ENCODE measurements at regions not wholly inside any gene's neighbourhood (a gene's known extent, or its start where the extent isn't known, plus 50 kb on each side); places are given as distances from the start of the nearest gene placed in this dataset.

DNA sequence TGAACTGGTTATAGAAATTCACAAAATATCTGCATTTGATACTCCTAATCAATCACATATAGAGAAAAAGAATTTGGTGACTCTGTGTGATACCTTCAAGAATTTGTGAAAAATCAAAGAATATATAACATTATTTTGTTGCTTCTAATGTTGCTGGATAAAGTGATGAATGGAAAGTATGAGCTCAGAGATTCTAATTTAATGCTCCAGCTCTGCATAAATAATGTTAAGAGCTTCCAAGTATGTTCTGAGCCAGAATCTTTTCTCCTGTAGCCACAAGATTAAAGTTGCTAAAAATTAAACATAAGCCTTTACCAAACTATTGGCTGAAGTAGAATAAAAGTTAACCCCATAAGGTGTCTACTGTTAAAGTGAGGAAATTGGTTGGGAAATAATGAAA, 294.7 kb upstream of the CT83 start:
- Histone ChIP-seq H3K18ac (ENCODE audit: extremely low read depth, low read length) (no peak overlapping the region), H2AK5ac (ENCODE audit: low read depth, low read length) (no peak overlapping the region), H4K20me1 (replicated peaks in 1 of 2; ENCODE audit: control insufficient read depth in 1 of 2, insufficient read depth in 2 of 2, low read length in 2 of 2) (no peaks in the 10 kb centered on the region), H3K79me1 (ENCODE audit: low read depth, low read length) (no peaks in the 10 kb centered on the region), H2AFZ (ENCODE audit: low read length) (no peak overlapping the region), H3K23me2 (ENCODE audit: low read depth, low read length) (no peaks in the 10 kb centered on the region), H4K5ac (ENCODE audit: insufficient read length, low read depth, low read length) (no peak overlapping the region), H2BK12ac (ENCODE audit: low read depth, low read length) (no peak overlapping the region), H3K4me1 (replicated peaks in 1 of 4; ENCODE audit: control insufficient read depth in 3 of 4, insufficient read depth in 4 of 4, low read length in 3 of 4) (no peaks in the 10 kb centered on the region), H3K4me2 (ENCODE audit: insufficient read depth in 1 of 2, low read depth in 2 of 2, low read length in 2 of 2) (no peak overlapping the region), H3K36me3 (ENCODE audit: control insufficient read depth in 2 of 4, insufficient read depth in 4 of 4, low read length in 3 of 4) (no peaks in the 10 kb centered on the region), H3K4me3 (ENCODE audit: extremely low read depth in 1 of 4, insufficient read depth in 2 of 4, low read depth in 3 of 4, low read length in 4 of 4) (no peak overlapping the region), H4K91ac (replicated peaks; ENCODE audit: insufficient read length, low read length) (no peak overlapping the region), H2BK20ac (ENCODE audit: low read length) (no peak overlapping the region), H3K9me3 (ENCODE audit: insufficient read depth in 2 of 2, low read depth in 1 of 2, low read length in 1 of 2) (no peaks in the 10 kb centered on the region), H3K14ac (ENCODE audit: insufficient read length) (no peak overlapping the region), H3K56ac (replicated peaks; ENCODE audit: insufficient read length, low read depth, low read length) (no peak overlapping the region), H3K27me3 (replicated peaks in 1 of 4; ENCODE audit: control insufficient read depth in 3 of 4, extremely low read depth in 1 of 4, insufficient read depth in 3 of 4, low read length in 3 of 4) (no peaks in the 10 kb centered on the region), H4K8ac (ENCODE audit: extremely low read depth, insufficient read depth, low read length) (no peak overlapping the region), H3K9ac (replicated peaks in 1 of 4; ENCODE audit: extremely low read depth in 1 of 4, low read depth in 3 of 4, low read length in 3 of 4) (no peak overlapping the region), H2BK5ac (ENCODE audit: low read depth, low read length) (no peak overlapping the region), H3K27ac (ENCODE audit: low read depth, low read length) (no peak overlapping the region), H3K4ac (replicated peaks; ENCODE audit: insufficient read length, low read depth, low read length) (no peak overlapping the region), H2BK15ac (ENCODE audit: low read length) (no peak overlapping the region), H3K79me2 (ENCODE audit: control insufficient read depth in 1 of 2, insufficient read depth in 2 of 2, low read length in 2 of 2) (no peaks in the 10 kb centered on the region), H3K23ac (ENCODE audit: insufficient read length) (no peak overlapping the region), H2BK120ac (replicated peaks; ENCODE audit: low read depth, low read length) (no peak overlapping the region)
- TF ChIP-seq SP2 (IDR thresholded peaks at IDR 0.05; ENCODE audit: low read length), result no peak
- no peak for TF ChIP-seq SP4 (IDR thresholded peaks at IDR 0.05; ENCODE audit: low read length)
- no peak for TF ChIP-seq NANOG (IDR thresholded peaks at IDR 0.05; ENCODE audit: insufficient read depth, low read depth, low read length, poor library complexity, severe bottlenecking)
- no peak for TF ChIP-seq RFX5 (IDR thresholded peaks at IDR 0.05; ENCODE audit: borderline replicate concordance, low read depth, low read length)
- TF ChIP-seq TBP (IDR thresholded peaks at IDR 0.05; ENCODE audit: low read depth, low read length), result no peak
- TF ChIP-seq, protein P1, sequence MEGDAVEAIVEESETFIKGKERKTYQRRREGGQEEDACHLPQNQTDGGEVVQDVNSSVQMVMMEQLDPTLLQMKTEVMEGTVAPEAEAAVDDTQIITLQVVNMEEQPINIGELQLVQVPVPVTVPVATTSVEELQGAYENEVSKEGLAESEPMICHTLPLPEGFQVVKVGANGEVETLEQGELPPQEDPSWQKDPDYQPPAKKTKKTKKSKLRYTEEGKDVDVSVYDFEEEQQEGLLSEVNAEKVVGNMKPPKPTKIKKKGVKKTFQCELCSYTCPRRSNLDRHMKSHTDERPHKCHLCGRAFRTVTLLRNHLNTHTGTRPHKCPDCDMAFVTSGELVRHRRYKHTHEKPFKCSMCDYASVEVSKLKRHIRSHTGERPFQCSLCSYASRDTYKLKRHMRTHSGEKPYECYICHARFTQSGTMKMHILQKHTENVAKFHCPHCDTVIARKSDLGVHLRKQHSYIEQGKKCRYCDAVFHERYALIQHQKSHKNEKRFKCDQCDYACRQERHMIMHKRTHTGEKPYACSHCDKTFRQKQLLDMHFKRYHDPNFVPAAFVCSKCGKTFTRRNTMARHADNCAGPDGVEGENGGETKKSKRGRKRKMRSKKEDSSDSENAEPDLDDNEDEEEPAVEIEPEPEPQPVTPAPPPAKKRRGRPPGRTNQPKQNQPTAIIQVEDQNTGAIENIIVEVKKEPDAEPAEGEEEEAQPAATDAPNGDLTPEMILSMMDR (IDR thresholded peaks at IDR 0.05; ENCODE audit: control extremely low read depth in 1 of 3, insufficient read depth in 1 of 3, low read depth in 1 of 3, low read length in 3 of 3), result no peak
- TF ChIP-seq HDAC6 (IDR thresholded peaks at IDR 0.05; ENCODE audit: low read depth, low read length), result no peak
- no peak for TF ChIP-seq CREB1 (IDR thresholded peaks at IDR 0.05)
- TF ChIP-seq ASH2L (IDR thresholded peaks at IDR 0.05; ENCODE audit: low read length), result no peak
- POLR2A ChIA-PET (ENCODE audit: partially characterized antibody), result no interaction called here
- FAIRE-seq (no peak), DNase-seq (ENCODE audit: low read depth in 1 of 2, low spot score in 2 of 2) (no peak)
- CTCF ChIA-PET (ENCODE audit: partially characterized antibody), result no interaction called here

All from H1 (cell line).